Hepatocyte (in vitro differentiated cells): ENCODE measurements at regions not wholly inside any gene's neighbourhood (a gene's known extent, or its start where the extent isn't known, plus 50 kb on each side); places are given as distances from the start of the nearest gene placed in this dataset.

Source experiments
- DNase-seq: peaks from one replicate; pipeline ENCODE4 v3.0.0-alpha.2; 2016; ENCODE audit warnings: low spot score
- H2AFZ ChIP-seq: fragments of 200-600 bp; sonication (generic); 2 replicates; pipeline ENCODE4 v1.6.0; 2016; ENCODE audit warnings: antibody characterized with exemption, mild to moderate bottlenecking
- H3K27ac ChIP-seq: fragments of 200-600 bp; sonication (generic); 2 replicates; pipeline ENCODE4 v1.5.1; 2016; ENCODE audit warnings: mild to moderate bottlenecking
- H3K27me3 ChIP-seq: fragments of 200-600 bp; sonication (generic); 2 replicates; pipeline ENCODE4 v1.6.1; 2016
- H3K36me3 ChIP-seq: fragments of 200-600 bp; sonication (generic); replicated peaks from 2 replicates; pipeline ENCODE4 v1.5.1; 2016; ENCODE audit warnings: low read depth; ENCODE audit not compliant: insufficient read depth
- H3K4me1 ChIP-seq: fragments of 200-600 bp; sonication (generic); 2 replicates; pipeline ENCODE4 v1.5.1; 2016; ENCODE audit warnings: mild to moderate bottlenecking, moderate library complexity; ENCODE audit not compliant: insufficient read depth
- H3K4me2 ChIP-seq: fragments of 200-600 bp; sonication (generic); 2 replicates; pipeline ENCODE4 v1.6.0; 2016
- H3K4me3 ChIP-seq: fragments of 200-600 bp; sonication (generic); 2 replicates; pipeline ENCODE4 v1.5.1; 2016; ENCODE audit warnings: mild to moderate bottlenecking
- H3K79me2 ChIP-seq: fragments of 200-600 bp; sonication (generic); 2 replicates; pipeline ENCODE4 v1.6.0; 2017; ENCODE audit warnings: mild to moderate bottlenecking
- H3K9me2 ChIP-seq: fragments of 200-600 bp; sonication (generic); replicated peaks from 2 replicates; pipeline ENCODE4 v1.6.0; 2017; ENCODE audit warnings: mild to moderate bottlenecking; ENCODE audit not compliant: insufficient read depth
- H3K9me3 ChIP-seq: fragments of 200-600 bp; sonication (generic); 2 replicates; pipeline ENCODE4 v1.5.1; 2016; ENCODE audit warnings: low read depth, mild to moderate bottlenecking
- H4K20me1 ChIP-seq: fragments of 200-600 bp; sonication (generic); 2 replicates; pipeline ENCODE4 v1.6.0; 2016; ENCODE audit warnings: mild to moderate bottlenecking; ENCODE audit not compliant: insufficient read depth, poor library complexity, severe bottlenecking
- EZH2 ChIP-seq: fragments of 200-600 bp; sonication (generic); IDR thresholded peaks from 2 replicates; pipeline ENCODE4 v1.6.1; 2016; ENCODE audit warnings: antibody characterized with exemption, mild to moderate bottlenecking, borderline replicate concordance
- EZH2phosphoT487 ChIP-seq: fragments of 200-600 bp; sonication (generic); IDR thresholded peaks from one replicate; pipeline ENCODE4 v1.6.1; 2018; ENCODE audit warnings: antibody characterized with exemption, mild to moderate bottlenecking, low read depth, moderate library complexity; ENCODE audit not compliant: unreplicated experiment, severe bottlenecking
- WGBS: methylation state at CpG from one replicate; pipeline ENCODE4 v1.1.6; 2016; ENCODE audit warnings: low lambda C conversion rate; ENCODE audit errors: missing lambda C conversion rate; 5-methylcytosine and 5-hydroxymethylcytosine counted together
- TF ChIP-seq, protein P1 (sequence below): fragments of 200-600 bp; sonication (generic); IDR thresholded peaks from 2 replicates; pipeline ENCODE4 v1.5.1; 2016; ENCODE audit warnings: antibody characterized with exemption, mild to moderate bottlenecking; ENCODE audit not compliant: poor library complexity

DNA sequence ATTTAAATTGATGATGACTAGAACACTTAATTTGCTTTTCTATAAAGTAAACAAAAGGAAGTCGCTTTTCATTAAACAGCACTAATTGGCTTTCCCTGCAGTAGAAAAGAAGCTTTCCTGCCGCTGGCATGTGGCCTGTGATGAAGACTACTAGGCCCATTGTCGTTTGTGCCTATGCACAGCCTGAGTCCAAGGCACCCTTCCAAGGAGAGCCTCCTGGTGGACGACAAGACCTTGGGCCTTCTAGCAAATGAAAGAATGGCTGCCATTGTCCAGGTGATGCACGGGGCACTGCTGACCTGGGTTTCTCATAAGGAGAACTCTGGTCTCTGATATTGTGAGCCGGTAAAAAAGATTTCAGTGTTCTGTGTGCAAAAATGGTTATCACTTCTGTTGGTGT is 233.0 kb downstream of the COL4A1 start:
- Histone ChIP-seq H2AFZ (no peak overlapping the region), H4K20me1 (no peaks in the 10 kb centered on the region), H3K27me3 (no peaks in the 10 kb centered on the region), H3K4me3 (no peak overlapping the region), H3K9me2 (no peaks in the 10 kb centered on the region), H3K36me3 (no peaks in the 10 kb centered on the region), H3K9me3 (peaks cover 3% of the 10 kb centered on the region), H3K4me1 (no peaks in the 10 kb centered on the region), H3K79me2 (no peaks in the 10 kb centered on the region), H3K4me2 (no peak overlapping the region), H3K27ac (no peak overlapping the region)
- DNase-seq: no peak
- TF ChIP-seq, protein P1, sequence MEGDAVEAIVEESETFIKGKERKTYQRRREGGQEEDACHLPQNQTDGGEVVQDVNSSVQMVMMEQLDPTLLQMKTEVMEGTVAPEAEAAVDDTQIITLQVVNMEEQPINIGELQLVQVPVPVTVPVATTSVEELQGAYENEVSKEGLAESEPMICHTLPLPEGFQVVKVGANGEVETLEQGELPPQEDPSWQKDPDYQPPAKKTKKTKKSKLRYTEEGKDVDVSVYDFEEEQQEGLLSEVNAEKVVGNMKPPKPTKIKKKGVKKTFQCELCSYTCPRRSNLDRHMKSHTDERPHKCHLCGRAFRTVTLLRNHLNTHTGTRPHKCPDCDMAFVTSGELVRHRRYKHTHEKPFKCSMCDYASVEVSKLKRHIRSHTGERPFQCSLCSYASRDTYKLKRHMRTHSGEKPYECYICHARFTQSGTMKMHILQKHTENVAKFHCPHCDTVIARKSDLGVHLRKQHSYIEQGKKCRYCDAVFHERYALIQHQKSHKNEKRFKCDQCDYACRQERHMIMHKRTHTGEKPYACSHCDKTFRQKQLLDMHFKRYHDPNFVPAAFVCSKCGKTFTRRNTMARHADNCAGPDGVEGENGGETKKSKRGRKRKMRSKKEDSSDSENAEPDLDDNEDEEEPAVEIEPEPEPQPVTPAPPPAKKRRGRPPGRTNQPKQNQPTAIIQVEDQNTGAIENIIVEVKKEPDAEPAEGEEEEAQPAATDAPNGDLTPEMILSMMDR: no peak
- no peak for TF ChIP-seq EZH2
- TF ChIP-seq EZH2phosphoT487: no peak
- 83% methylated on average over 6 of the region's 6 CpGs for WGBS

DNA sequence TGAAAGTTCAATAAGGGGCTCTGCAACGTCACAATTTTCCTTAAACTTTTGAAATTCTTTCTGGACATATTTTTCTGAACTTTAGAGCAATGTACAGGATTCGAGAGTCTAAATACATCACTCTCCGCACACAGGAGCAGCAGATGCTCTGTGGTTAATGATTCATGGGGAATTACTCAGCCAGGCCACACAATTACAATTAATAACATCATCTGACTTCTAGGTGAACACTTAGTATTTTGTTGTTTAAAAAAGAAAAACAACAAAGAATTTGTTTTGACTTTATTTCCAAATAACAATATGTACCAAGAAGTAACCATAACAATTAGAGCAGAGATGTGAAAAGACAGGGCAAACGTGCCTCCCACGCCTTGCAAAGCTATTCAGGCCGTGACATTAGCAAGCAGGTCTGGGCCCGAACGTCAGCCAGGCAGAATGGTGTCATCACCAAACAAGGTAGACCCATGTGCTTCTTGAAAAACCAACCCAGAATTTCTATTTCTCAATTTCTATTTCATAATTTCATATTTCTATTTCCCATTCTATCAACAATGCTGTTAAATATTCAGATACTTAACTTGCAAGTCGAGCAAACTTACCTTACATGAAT is 236.3 kb downstream of the COL4A1 start:
- Histone ChIP-seq H3K27ac (no peak overlapping the region), H3K4me2 (no peak overlapping the region), H3K27me3 (no peaks in the 10 kb centered on the region), H4K20me1 (no peaks in the 10 kb centered on the region), H3K36me3 (no peaks in the 10 kb centered on the region), H3K9me3 (no peaks in the 10 kb centered on the region), H3K79me2 (no peaks in the 10 kb centered on the region), H3K4me1 (no peaks in the 10 kb centered on the region), H3K9me2 (no peaks in the 10 kb centered on the region), H3K4me3 (no peak overlapping the region), H2AFZ (no peak overlapping the region)
- 76% methylated on average over 9 of the region's 9 CpGs for WGBS
- TF ChIP-seq EZH2phosphoT487 (no peak), EZH2 (no peak)
- TF ChIP-seq, protein P1: no peak
- DNase-seq: no peak

DNA sequence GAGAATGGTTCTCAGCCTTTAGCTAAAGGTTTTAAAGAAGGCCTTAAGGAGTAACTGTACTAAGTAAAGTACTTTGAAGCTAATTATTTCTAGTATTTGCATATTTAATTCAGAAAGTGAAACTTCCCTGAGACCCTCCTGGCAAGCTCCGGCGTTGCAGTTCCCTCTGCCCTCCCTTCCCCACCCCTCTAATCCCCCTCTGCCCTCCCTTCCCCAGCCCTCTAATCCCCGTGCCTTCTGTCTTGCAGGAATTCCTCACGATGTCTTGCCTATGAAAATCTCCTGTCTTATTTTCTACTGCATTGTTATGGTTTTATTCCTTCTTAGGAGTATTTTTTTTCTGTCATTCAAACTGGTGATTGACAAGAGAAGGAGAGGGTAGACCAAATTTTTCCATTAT is 236.9 kb downstream of the COL4A1 start:
- TF ChIP-seq, protein P1: no peak
- TF ChIP-seq EZH2 (no peak), EZH2phosphoT487 (no peak)
- WGBS: 13% methylated on average over 2 of the region's 4 CpGs

DNA sequence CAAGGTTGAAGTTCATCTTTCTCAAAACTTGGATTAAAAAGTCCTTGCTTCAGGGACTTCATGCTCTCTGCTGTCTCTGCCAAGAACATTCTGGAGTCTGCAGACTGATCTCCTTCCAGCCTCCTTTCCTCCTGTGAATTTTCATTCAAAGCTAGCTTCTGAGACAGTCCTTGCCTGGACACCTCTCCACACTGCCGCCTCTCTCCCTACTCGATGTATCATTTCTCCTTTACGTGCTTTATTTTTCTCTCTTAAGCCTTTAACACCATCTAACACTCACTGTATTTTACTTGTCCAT is 238.8 kb downstream of the COL4A1 start:
- Histone ChIP-seq H3K4me2 (no peak overlapping the region), H2AFZ (no peak overlapping the region), H3K27me3 (no peaks in the 10 kb centered on the region), H3K27ac (peak overlapping the region; percentile 43), H3K79me2 (no peaks in the 10 kb centered on the region), H3K4me1 (no peaks in the 10 kb centered on the region), H3K4me3 (no peak overlapping the region), H3K9me2 (no peaks in the 10 kb centered on the region), H3K9me3 (no peaks in the 10 kb centered on the region), H4K20me1 (no peaks in the 10 kb centered on the region), H3K36me3 (no peaks in the 10 kb centered on the region)
- TF ChIP-seq EZH2 (no peak), EZH2phosphoT487 (no peak)
- TF ChIP-seq, protein P1: no peak
- DNase-seq: no peak
- 90% methylated on average over 3 of the region's 3 CpGs for WGBS

More for the DNA sequence above, 236.9 kb downstream of the COL4A1 start:
- H3K4me1 ChIP-seq: no peaks in the 10 kb centered on the region
- H3K36me3 ChIP-seq: no peaks in the 10 kb centered on the region
- no peak overlapping the region for H2AFZ ChIP-seq
- no peaks in the 10 kb centered on the region for H4K20me1 ChIP-seq
- no peak for DNase-seq
- no peak overlapping the region for H3K4me2 ChIP-seq
- H3K4me3 ChIP-seq: no peak overlapping the region
- H3K9me2 ChIP-seq: no peaks in the 10 kb centered on the region
- H3K79me2 ChIP-seq: no peaks in the 10 kb centered on the region
- H3K27ac ChIP-seq: no peak overlapping the region
- H3K27me3 ChIP-seq: no peaks in the 10 kb centered on the region
- no peaks in the 10 kb centered on the region for H3K9me3 ChIP-seq
